GM23338 (cell line): ENCODE measurements at regions not wholly inside any gene's neighbourhood (a gene's known extent, or its start where the extent isn't known, plus 50 kb on each side); places are given as distances from the start of the nearest gene placed in this dataset.

Experiments used
- ATAC-seq: fragments of 200-7000 bp; cut with Tn5 transposase; 3 replicates; pipeline ENCODE4 v1.9.1; 2020
- DNase-seq: peaks from one replicate; pipeline ENCODE4 v3.0.0-alpha.2; 2015; ENCODE audit warnings: low spot score
- H2AFZ ChIP-seq: fragments of 200-600 bp; sonication (generic); 2 replicates; pipeline ENCODE4 v1.8.0; 2016; ENCODE audit warnings: antibody characterized with exemption, mild to moderate bottlenecking, moderate library complexity
- H3F3A ChIP-seq: fragments of 200-600 bp; sonication (generic); replicated peaks from 2 replicates; pipeline ENCODE4 v1.8.0; 2017; ENCODE audit warnings: antibody characterized with exemption, mixed run types, low read depth
- H3K27ac ChIP-seq: fragments of 200-600 bp; sonication (generic); 2 replicates; pipeline ENCODE4 v1.6.1; 2016; ENCODE audit warnings: low read depth
- H3K27me3 ChIP-seq: fragments of 200-600 bp; sonication (generic); 2 replicates; pipeline ENCODE4 v1.8.0; 2016; ENCODE audit warnings: mild to moderate bottlenecking, mixed run types, moderate library complexity; ENCODE audit not compliant: insufficient read depth
- H3K36me3 ChIP-seq: fragments of 200-600 bp; sonication (generic); 2 replicates; pipeline ENCODE4 v1.8.0; 2016; ENCODE audit warnings: mild to moderate bottlenecking; ENCODE audit not compliant: insufficient read depth
- H3K4me1 ChIP-seq: fragments of 200-600 bp; sonication (generic); 2 replicates; pipeline ENCODE4 v1.8.0; 2016; ENCODE audit warnings: mild to moderate bottlenecking, moderate library complexity; ENCODE audit not compliant: insufficient read depth
- H3K4me2 ChIP-seq: fragments of 200-600 bp; sonication (generic); 2 replicates; pipeline ENCODE4 v1.7.1; 2017; ENCODE audit warnings: mixed run types
- H3K4me3 ChIP-seq: fragments of 200-600 bp; sonication (generic); 2 replicates; pipeline ENCODE4 v1.6.1; 2016; ENCODE audit warnings: mixed run types
- H3K79me2 ChIP-seq: fragments of 200-600 bp; sonication (generic); replicated peaks from 2 replicates; pipeline ENCODE4 v1.8.0; 2017; ENCODE audit warnings: mild to moderate bottlenecking; ENCODE audit not compliant: insufficient read depth
- H3K9me2 ChIP-seq: fragments of 200-600 bp; sonication (generic); 2 replicates; pipeline ENCODE4 v1.8.0; 2017; ENCODE audit not compliant: insufficient read depth
- H4K20me1 ChIP-seq: fragments of 200-600 bp; sonication (generic); replicated peaks from 2 replicates; pipeline ENCODE4 v1.8.0; 2017; ENCODE audit warnings: mild to moderate bottlenecking; ENCODE audit not compliant: insufficient read depth
- H3K27ac Mint-ChIP-seq: 2 replicates; pipeline ENCODE4 v1.8.0; 2020; ENCODE audit warnings: inconsistent platforms, mild to moderate bottlenecking, moderate library complexity, mixed read lengths
- H3K27me3 Mint-ChIP-seq: 3 replicates; pipeline ENCODE4 v1.8.0; 2022; ENCODE audit warnings: low read depth, mild to moderate bottlenecking, moderate library complexity, mixed read lengths, inconsistent platforms; ENCODE audit not compliant: insufficient read depth, poor library complexity
- H3K36me3 Mint-ChIP-seq: 3 replicates; pipeline ENCODE4 v1.8.0; 2021; ENCODE audit warnings: low read depth, mild to moderate bottlenecking, inconsistent platforms, moderate library complexity, mixed read lengths
- H3K4me1 Mint-ChIP-seq: 3 replicates; pipeline ENCODE4 v1.8.0; 2020; ENCODE audit warnings: mild to moderate bottlenecking, inconsistent platforms, mixed read lengths
- H3K4me3 Mint-ChIP-seq: 3 replicates; pipeline ENCODE4 v1.8.0; 2021; ENCODE audit warnings: moderate library complexity, mild to moderate bottlenecking, inconsistent platforms, mixed read lengths
- H3K9me3 Mint-ChIP-seq: 3 replicates; pipeline ENCODE4 v1.8.0; 2020; ENCODE audit warnings: moderate library complexity, mild to moderate bottlenecking, inconsistent platforms, mixed read lengths
- CREB1 ChIP-seq: fragments of 250-450 bp; sonication (Bioruptor Pico); IDR thresholded peaks from 2 replicates; pipeline ENCODE4 v1.5.0; 2020; ENCODE audit warnings: low read depth, mild to moderate bottlenecking, moderate library complexity
- CTCF ChIP-seq, 2 experiments: fragments of 200-600 bp in 1 of 2; sonication (generic) in 1 of 2; conservative IDR thresholded peaks; 2 replicates each; pipeline versions ENCODE4 v1.5.1 to v1.6.1; 2016 to 2017; ENCODE audit warnings: antibody characterized with exemption in 2 of 2, low read depth in 2 of 2, mild to moderate bottlenecking in 2 of 2, moderate library complexity in 1 of 2
- EZH2 ChIP-seq: fragments of 200-600 bp; sonication (generic); IDR thresholded peaks from one replicate; pipeline ENCODE4 v1.8.0; 2017; ENCODE audit warnings: antibody characterized with exemption, mild to moderate bottlenecking, low read depth; ENCODE audit not compliant: unreplicated experiment
- EZH2phosphoT487 ChIP-seq: fragments of 200-600 bp; sonication (generic); IDR thresholded peaks from one replicate; pipeline ENCODE4 v1.8.1; 2018; ENCODE audit warnings: antibody characterized with exemption; ENCODE audit not compliant: unreplicated experiment
- NANOG ChIP-seq: IDR thresholded peaks from 2 replicates; pipeline ENCODE4 v1.6.1; 2016; ENCODE audit warnings: antibody characterized with exemption, borderline replicate concordance
- POLR2AphosphoS5 ChIP-seq: IDR thresholded peaks from 2 replicates; pipeline ENCODE4 v1.6.1; 2016; ENCODE audit warnings: antibody characterized with exemption, low read depth
- REST ChIP-seq: IDR thresholded peaks from one replicate; pipeline ENCODE4 v1.6.1; 2018; ENCODE audit warnings: antibody characterized with exemption; ENCODE audit not compliant: unreplicated experiment
- STAT1 ChIP-seq: IDR thresholded peaks from one replicate; pipeline ENCODE4 v1.6.1; 2016; ENCODE audit warnings: antibody characterized with exemption; ENCODE audit not compliant: unreplicated experiment
- ZNF114 ChIP-seq: fragments of 250-450 bp; sonication (Bioruptor Pico); IDR thresholded peaks from 2 replicates; pipeline ENCODE4 v1.5.0; 2020; ENCODE audit warnings: mild to moderate bottlenecking, moderate library complexity
- ZNF331 ChIP-seq: fragments of 250-450 bp; sonication (Bioruptor Pico); IDR thresholded peaks from 2 replicates; pipeline ENCODE4 v1.5.0; 2020; ENCODE audit warnings: low read depth, mild to moderate bottlenecking, moderate library complexity
- ZNF462 ChIP-seq: fragments of 250-450 bp; sonication (Bioruptor Pico); IDR thresholded peaks from 2 replicates; pipeline ENCODE4 v1.5.0; 2020; ENCODE audit warnings: mild to moderate bottlenecking, moderate library complexity

GRCh38 chr7:110253093-110253492, 837.8 kb upstream of the LRRN3 start:
- H3K36me3 Mint-ChIP-seq, result no peaks in the 10 kb centered on the region
- no peak overlapping the region for H3K4me3 ChIP-seq
- H3K27me3 Mint-ChIP-seq, result no peaks in the 10 kb centered on the region
- no peak overlapping the region for H2AFZ ChIP-seq
- no peaks in the 10 kb centered on the region for H3K36me3 ChIP-seq
- H3K79me2 ChIP-seq, result no peaks in the 10 kb centered on the region
- H3K4me1 Mint-ChIP-seq, result no peaks in the 10 kb centered on the region
- no peaks in the 10 kb centered on the region; the same call in 1 of the 2 replicates for H4K20me1 ChIP-seq
- DNase-seq, result no peak
- no peaks in the 10 kb centered on the region; the same call in 2 of the 3 replicates for H3K9me3 Mint-ChIP-seq
- no peaks in the 10 kb centered on the region for H3K9me2 ChIP-seq
- no peak overlapping the region for H3K27ac Mint-ChIP-seq
- TF ChIP-seq ZNF331 (CRISPR knock-in tag) (no peak), CREB1 (CRISPR knock-in tag) (no peak), EZH2phosphoT487 (no peak), REST (no peak), STAT1 (no peak), POLR2AphosphoS5 (no peak), ZNF114 (CRISPR knock-in tag) (no peak)
- H3K4me1 ChIP-seq, result no peaks in the 10 kb centered on the region
- H3K4me2 ChIP-seq, result no peak overlapping the region
- ATAC-seq, result no peak
- H3F3A ChIP-seq, result no peaks in the 10 kb centered on the region
- H3K4me3 Mint-ChIP-seq, result no peak overlapping the region
- H3K27ac ChIP-seq, result no peak overlapping the region
- H3K27me3 ChIP-seq, result no peaks in the 10 kb centered on the region

- Histone ChIP-seq H4K20me1 (no peaks in the 10 kb centered on the region; the same call in 1 of the 2 replicates), H3K79me2 (no peaks in the 10 kb centered on the region), H3K4me3 (no peak overlapping the region), H3K9me2 (no peaks in the 10 kb centered on the region), H3F3A (no peaks in the 10 kb centered on the region), H3K4me1 (no peaks in the 10 kb centered on the region), H2AFZ (no peak overlapping the region), H3K27me3 (no peaks in the 10 kb centered on the region), H3K4me2 (no peak overlapping the region), H3K36me3 (no peaks in the 10 kb centered on the region), H3K27ac (no peak overlapping the region)
- H3K4me1 Mint-ChIP-seq, result no peaks in the 10 kb centered on the region
- DNase-seq (no peak), ATAC-seq (no peak)
- H3K9me3 Mint-ChIP-seq, result no peaks in the 10 kb centered on the region; the same call in 2 of the 3 replicates
- no peak overlapping the region for H3K27ac Mint-ChIP-seq
- H3K27me3 Mint-ChIP-seq, result no peaks in the 10 kb centered on the region
- H3K4me3 Mint-ChIP-seq, result no peak overlapping the region
- no peaks in the 10 kb centered on the region for H3K36me3 Mint-ChIP-seq
- TF ChIP-seq ZNF462 (CRISPR knock-in tag) (no peak), CREB1 (CRISPR knock-in tag) (no peak), STAT1 (no peak), EZH2phosphoT487 (no peak), EZH2 (no peak), NANOG (no peak), CTCF (conservative IDR thresholded peaks at IDR 0.05; ENCODE audit: low read depth in 2 of 2) (no peak), ZNF114 (CRISPR knock-in tag) (no peak)
These were observed 833.3 kb upstream of the LRRN3 start for GRCh38 chr7:110257673-110258072.
